GM21529 (cell line): ENCODE measurements at regions not wholly inside any gene's neighbourhood (a gene's known extent, or its start where the extent isn't known, plus 50 kb on each side); places are given as distances from the start of the nearest gene placed in this dataset.
"Not testable (repeated sequence)": the region's sequence is repeated elsewhere in the genome, so short reads cannot be mapped to it uniquely, and the experiment has no call there.

Experiments used
- ATAC-seq: cut with Tn5 transposase; IDR thresholded peaks from one replicate; pipeline ENCODE4 v1.9.1; 2021; ENCODE audit not compliant: unreplicated experiment

DNA sequence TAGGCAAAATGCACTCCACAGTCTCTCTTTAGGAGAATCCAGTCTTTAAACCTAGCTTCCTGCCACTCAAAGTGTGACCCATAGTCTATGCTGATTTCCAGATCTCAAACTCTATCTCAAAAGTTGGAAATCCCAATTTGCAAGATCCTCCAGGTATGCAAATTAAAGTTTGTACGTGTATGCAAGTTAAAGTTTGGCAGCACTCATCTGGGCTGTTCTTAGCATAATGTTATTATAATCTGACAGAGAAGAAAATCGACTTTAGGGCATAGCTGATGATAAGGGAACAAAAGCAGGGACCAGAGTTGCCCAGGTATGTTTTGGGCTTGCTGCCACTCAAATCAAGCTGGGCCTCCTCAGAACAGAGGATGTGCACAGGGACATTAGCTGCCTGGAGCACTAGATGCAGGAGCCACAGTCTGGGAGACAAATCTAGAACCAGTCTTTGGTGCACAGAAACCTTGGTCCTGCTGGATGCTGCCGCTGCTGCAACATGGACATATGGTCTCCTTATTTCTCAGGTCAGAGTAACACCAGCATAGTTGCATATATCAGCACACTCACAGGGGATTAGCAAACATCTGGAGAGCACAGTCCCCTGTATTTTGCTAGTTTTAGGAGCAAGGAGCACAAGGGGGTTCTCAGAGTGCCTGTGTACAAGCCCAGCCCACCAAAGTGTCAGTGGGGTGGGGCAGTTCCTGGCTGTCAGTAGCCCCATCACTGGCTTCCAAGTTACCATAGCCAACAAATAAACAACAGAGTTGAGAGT is 242.6 kb downstream of the TTC32 start:
- ATAC-seq: no peak

DNA sequence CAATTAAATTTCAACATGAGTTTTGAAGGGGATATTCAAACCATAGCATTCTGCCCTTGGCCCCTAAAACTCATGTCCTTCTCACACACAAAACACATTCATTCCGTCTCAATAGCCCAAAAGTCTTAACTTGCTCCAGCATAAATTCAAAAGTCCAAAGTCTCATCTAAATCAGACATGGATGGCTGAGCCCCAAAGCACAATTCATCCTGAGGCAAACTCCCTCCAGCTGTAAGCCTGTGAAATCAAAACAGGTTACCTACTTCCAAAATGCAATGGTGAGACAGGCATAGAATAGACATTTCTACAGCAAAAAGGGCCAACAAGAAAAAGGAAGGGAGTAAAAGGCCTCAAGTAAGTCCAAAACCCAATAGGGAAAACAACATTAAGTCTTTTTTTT is 245.8 kb downstream of the TTC32 start:
- no peak for ATAC-seq

DNA sequence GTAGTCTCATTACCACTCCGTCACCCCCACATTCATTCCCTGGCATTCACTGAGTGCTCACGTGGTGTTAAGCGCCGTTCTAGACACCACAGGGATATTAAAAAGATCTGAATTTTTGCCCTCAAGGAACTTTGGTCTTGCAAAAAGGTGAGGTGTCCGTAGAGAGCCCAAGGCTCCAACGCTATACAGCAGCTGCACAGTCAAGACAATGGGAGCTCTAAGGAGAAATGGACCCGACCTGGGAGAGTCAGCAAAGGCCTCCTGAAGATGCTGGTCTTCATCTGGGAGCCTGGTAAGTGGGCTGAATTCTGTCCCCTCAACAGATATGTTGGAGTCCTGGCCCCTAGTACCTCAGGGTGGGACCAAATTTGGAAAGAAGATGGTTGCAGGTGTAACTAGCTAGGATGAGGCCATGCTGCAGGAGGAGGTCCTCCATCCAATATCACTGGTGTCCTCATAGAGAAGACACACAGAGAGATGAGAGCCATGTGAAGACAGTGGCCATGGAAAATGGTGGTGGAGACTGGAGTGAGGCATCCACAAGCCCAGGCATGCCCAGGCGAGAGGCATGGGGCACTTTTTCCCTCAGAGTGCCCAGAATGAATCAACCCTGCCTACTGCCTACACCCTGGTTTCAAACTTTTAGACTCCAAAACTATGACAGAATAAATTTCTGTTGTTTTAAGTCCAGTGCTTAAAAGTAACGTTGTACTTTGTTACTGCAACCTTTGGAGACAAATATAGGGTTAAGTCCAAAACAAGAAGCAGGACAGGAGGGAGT is 247.3 kb downstream of the TTC32 start:
- no peak for ATAC-seq

DNA sequence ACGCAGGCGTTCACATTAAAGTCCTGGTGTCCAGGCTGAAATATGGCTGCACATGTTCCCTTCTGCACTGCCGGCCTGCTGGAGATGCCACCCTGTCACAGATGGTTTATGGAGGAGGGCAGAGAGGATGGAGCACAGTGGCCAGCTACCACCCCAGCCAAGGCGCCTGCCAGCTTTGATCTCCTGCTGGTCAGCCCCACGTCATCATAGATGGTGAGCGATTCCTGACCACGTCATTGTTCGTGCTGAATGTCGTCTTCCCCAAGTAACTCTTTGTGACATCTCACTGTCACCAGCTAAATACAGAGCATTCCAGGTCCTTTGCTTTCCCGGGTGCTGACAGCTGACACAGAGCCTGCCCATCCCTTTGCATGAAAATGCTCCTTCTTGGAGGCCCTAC is 248.3 kb downstream of the TTC32 start:
- ATAC-seq: no peak

DNA sequence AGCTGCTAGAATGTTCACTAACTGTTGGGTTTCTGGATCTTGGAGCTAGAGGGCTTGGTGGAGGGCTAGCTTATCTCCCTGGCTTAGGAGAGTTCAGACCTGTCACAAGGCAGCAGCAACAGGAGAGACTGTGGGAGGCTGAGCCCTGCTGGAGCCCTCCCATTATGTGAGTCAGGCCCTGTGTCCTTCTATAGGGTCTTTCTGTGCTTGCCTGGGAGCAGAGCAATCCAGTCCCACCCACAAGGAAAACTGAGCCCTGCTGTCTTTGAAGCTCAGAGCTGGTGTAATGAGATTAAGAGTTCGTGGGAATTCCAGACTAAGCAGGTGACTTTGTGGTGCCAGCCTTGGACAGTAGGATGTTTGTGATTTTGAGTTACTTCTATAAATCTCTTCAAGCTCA is 249.0 kb downstream of the TTC32 start:
- ATAC-seq: no peak

DNA sequence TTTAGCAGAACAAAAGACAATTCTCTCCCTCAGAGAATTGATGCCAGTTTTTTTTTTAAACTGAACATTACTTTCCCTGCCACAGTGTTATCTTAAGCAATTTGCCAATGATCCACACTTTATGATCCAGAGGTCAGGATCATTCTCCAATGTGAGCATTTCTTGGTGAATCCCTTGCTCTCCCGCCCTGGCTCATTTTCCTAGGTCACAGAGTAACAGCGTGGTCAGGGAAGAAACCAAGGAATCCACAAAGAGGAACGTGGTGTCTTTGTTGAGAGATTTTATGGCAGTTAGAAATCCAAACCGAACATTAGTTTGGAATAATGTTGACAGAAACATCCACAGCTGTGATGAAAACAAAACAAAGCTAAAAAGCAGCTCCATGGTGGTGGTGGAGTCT is 250.3 kb downstream of the TTC32 start:
- ATAC-seq: no peak

DNA sequence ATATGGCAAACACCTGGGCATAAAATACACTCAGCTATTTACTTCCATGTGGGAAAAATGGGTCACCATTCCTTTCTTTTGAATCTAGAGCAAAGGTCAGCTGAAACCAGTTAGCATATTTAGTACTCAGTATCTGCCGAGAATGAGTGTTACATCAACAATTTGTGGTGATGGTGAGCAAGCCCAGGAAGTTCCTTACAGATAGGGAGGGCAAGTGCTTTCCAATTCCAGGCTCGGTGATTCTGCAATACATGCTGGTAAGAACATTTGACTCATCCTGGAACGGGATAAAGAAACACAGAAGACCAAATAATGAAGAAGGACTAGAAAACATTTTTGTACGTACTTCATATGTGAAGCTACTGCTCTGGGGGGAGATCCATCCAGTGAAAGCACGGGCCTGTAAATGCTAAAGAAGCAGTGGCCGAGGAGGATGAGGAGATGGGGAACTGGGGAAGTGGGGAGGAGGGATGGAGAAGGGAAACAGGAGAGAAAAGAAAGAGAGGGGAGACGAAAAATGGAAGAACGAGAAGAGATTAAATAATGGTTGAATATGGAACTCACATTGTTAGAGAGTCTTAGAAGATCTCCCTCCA is 251.9 kb downstream of the TTC32 start:
- ATAC-seq: no peak

DNA sequence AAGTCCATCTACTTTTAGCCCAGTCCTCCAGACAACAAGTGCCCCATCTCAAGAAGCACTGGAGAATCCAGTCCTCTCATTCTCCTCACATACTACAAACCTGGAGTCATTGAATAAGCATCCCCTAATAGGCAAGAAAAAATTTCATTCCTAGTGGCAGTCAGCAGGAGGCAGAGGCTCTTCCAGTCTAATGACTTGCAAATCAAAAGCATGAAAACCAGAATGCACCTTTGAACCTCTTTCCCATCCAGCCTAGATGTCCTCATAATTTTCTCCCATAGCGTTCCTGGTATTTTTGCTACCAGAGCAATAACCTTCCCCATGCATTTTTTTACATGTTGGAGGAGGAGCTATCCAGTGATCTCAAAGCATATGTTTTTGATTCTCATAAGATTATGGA is 252.6 kb downstream of the TTC32 start:
- no peak for ATAC-seq

DNA sequence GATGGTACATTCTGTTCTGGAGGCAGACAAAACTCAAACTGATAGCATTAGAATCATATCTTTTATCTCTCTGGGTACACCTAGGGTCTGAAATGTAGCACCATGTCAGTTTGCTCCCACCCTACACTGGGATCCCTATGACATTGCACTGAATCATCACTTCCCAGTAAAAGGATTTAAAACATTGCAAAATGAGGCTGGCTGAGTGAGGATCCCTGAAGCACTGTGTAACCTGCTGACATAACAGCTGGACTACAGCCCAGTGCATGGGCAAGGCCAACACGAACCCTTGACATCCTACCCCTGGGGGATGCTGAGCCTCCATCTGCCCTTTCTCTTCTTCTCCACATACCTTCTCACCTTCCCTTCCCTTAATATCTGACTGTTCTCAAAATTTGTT is 253.2 kb downstream of the TTC32 start:
- ATAC-seq: no peak

DNA sequence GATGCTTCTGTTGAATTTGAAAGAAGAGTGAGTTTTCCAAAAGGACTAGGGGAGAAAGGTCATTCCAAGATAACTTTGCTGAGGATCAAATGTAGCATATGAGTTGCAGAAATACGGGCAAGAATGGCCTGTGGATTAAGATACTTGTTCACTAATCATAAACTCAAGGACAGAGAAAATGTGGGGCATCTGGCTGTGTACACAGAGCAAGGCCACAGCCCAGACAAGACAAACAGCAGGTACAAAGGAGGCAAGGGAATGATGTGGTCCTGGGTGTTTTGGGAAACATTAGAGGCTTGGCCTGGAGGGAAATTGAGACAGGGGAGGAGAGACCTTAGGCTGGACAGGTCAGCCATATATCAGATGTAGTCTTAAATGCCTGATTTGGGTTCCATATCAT is 254.8 kb downstream of the TTC32 start:
- no peak for ATAC-seq

DNA sequence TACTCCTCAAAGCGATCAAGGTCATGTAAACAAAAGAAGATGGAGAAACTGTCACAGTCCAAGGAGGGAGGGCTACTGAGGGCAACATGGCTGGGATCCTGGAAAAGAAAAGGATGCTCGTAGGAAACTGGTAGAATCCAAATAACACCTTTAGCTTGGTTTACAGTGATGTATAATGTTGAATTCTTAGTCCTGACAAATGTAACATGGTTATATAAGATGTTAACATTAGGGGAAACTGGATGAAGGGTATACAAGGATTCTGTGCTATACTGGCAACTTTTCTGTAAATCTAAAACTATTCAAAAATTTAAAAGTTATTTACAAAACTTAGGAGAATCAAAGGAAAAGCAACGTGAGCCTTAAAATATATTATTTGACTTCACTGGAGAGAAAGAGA is 257.0 kb downstream of the TTC32 start:
- ATAC-seq: no peak

DNA sequence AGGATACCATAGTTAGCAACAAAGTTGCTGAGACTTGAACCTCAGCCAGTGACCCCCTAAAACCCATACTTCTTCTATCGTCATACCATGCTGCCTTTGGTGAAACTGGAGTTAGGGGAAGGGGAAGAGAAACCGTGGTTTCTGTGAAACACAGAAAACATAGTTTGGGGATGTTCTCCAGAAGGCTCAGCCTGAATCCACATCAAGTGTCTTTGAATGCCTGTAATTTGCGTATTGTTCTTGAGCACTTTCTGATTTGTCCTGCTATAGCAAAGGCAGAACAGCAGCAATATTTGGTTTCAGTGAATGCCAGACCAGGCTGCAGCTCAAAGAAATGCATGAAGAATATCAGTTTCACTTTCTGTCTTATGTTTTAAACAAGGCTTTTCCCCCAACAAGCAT is 258.7 kb downstream of the TTC32 start:
- ATAC-seq: peak; percentile 76

DNA sequence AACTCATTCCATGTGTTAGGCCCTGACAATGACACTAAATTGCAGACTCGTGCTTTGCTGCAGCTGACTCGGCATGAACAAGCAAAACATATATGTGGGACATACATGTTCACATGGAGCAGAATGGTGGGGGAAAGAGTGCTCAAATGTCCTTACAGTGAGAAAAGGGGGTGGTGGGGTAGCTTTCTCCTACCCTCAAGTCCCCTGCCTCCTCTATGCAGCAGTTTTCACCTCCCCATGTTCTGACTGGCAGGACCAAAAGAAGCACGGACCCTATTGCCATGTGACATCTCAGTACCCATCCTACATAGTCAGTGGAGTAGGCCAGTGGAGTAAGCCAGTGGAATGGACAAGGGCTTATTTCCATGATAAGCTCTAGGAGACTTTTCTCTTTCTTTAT is 259.3 kb downstream of the TTC32 start:
- ATAC-seq: no peak

DNA sequence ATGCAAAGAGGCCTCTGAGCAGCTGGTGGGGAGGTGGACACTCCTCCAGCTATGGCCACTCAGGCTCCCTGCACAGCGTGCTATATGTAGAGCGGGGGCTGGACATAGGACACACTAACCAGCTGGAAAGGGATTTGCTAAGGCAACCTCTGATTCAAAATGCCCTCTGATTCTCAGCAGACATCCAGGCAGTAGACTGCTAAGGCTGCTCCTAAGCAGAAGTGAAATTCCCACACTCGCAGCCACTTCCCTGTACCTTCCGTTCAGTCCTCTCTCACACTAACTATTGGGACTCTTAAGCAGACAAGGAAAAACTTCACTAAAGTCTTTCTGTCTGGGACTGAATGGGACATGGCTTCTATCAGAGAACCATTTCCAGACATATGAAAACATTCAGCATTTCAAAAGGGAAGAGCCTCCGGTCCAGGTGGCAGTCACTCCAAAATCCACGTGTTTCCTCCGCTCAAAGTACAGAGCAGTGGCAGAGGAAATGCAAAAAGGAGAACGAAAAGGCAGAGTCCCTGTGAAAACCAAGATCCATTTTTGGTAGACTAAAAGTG is 265.8 kb downstream of the TTC32 start:
- no peak for ATAC-seq

DNA sequence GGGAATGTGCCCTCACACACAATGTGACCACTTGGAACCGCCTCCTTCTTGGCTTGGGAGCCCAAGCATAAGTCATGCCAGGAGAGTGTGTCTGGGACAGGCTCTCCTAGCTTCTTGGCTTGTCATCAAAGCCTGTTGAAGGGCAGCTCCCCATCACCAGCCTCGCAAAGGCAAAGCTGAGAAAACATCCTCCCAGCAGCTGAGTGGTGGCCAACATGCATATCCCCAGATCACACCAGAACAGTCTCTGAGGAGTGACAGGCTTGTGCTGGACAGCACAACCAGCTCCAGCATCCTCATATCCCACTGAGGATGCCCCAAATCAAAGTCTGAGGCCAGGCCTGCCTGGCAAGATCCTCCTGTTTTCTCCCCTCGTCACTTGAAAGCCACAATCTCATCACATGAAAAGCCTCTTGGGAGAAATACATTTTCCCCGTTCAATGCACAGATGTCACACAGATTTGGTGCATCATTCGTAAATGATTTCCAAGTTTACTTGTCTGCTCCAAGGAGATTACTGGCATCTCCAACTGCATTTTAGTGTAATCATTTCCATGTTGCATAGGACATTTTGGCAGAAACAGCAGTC is 269.3 kb downstream of the TTC32 start:
- no peak for ATAC-seq

DNA sequence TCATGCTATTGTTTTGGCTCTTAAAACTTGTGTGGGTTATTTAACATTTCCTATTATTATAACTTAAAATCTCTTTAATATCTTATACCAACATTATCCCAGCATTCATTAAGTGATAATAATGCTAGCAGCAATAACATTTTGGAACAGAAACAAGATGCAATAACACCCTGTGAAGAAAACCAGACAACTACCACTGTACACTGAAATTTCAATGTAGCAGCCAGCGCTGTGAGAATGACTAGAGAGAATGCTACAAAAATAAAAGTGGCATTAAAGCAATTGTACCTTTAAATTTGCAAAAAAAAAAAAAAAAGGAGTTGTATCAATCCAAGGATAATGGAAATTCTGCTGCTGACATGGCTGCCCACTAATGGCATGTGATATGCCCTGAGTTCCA is 269.9 kb downstream of the TTC32 start:
- ATAC-seq: no peak

DNA sequence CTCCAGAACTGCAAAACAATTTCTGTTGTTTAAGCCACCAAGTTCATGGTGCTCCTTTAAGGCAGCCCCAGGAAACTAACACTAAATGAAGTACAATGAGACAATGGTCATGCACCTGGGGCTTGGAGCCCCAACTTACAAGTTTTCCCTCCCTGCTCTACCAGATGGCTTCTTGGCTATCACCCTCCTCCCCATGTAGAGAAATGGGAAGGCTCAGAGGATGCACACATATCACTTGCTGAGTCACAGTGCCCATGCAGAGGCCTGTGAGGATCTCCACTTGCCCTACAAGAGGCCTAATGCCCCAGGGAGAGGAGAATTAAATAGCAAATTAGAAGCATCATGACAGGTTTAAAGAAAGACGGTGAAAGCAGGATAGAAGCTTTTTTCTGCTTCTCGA is 270.9 kb downstream of the TTC32 start:
- ATAC-seq: no peak

DNA sequence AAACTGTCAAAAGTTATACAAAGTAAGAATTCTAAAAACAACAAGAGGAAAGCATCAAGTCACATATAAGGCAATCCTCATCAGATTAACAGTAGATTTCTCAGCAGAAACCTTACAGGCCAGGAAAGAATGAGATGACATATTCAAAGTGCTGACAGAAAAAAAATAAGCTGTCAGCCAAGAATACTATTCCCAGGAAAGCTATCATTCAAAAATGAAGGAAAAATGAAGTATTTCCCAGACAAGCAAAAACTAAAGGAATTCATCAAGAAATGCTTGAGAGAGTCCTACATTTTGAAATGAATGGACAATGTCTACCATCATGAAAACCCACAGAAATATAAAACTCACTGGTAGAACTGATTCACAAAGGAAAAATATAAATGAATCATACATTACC is 268.9 kb upstream of the OSR1 start:
- ATAC-seq: no peak

DNA sequence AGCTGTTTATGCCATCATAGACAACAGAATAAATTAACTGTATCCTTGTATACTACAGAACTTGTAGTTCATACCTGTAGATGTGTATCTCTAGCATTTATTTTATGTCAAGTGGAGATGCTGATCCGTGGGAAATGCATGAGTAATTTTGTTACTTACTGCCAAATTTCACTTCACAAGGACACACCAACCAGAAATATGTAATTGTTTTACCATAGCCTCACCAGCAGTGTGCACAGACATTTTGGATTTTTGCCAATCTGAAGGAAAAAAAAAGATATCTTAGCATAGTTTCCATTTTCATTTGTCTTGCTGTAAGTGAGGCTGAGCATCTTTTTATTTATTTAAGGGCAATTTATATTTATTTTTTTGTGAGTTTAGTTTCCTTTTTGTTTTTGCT is 265.1 kb upstream of the OSR1 start:
- ATAC-seq: no peak

DNA sequence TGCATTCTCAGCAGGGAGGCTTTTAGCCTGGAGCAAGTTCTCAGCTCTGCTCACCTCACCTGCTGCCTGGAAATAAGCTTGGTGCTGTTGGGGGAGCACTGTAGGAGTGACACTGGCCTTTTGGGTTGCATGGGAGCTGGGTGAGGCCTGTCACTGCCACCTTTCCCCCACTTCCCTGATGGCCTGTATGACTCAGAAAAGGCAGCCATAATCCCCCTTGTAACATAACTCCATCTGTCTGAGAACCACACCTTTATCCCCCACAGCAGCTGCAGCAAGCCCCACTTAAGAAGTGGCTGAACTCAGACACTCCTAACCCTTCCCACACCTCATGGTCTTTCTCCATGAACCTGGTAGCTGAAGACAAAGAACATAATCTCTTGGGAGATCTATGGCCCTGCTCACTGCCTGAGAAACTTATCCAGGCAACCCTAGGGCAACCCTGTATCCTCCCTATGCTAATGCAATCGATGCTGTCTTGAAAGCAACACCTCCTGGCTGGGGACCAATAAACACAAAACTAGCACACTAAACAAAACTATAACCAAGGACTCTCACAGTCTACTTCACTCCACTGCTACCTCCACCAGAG is 258.9 kb upstream of the OSR1 start:
- no peak for ATAC-seq

DNA sequence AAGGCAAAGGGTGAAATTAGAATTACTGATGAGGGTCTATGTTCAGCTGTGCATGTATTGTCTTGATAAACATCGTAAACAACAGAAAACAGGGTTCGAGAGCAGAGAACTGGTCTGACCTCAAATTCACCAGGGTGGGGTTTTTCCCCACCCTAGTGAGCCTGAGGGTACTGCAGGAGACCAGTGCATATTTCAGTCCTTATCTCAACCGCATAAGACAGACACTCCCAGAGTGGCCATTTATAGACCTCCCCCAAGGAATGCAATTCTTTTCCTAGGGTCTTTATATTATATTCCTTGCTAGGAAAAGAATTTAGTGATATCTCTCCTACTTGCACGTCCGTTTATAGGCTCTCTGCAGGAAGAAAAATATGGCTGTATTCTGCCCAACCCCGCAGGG is 257.0 kb upstream of the OSR1 start:
- ATAC-seq: not testable (repeated sequence)
